HG03469 (cell line): ENCODE measurements at regions not wholly inside any gene's neighbourhood (a gene's known extent, or its start where the extent isn't known, plus 50 kb on each side); places are given as distances from the start of the nearest gene placed in this dataset.
"Not testable (repeated sequence)": the region's sequence is repeated elsewhere in the genome, so short reads cannot be mapped to it uniquely, and the experiment has no call there.

Experiments
- ATAC-seq: cut with Tn5 transposase; IDR thresholded peaks from one replicate; pipeline ENCODE4 v1.9.1; 2021; ENCODE audit warnings: mild to moderate bottlenecking, moderate library complexity, moderate number of reproducible peaks; ENCODE audit not compliant: unreplicated experiment

GRCh38 chr3:75434913-75435793 lies 229.0 kb upstream of the FRG2C start:
- peak; percentile 89 for ATAC-seq

GRCh38 chr3:75435794-75436400 lies 228.2 kb upstream of the FRG2C start:
- ATAC-seq = not testable (repeated sequence)

DNA sequence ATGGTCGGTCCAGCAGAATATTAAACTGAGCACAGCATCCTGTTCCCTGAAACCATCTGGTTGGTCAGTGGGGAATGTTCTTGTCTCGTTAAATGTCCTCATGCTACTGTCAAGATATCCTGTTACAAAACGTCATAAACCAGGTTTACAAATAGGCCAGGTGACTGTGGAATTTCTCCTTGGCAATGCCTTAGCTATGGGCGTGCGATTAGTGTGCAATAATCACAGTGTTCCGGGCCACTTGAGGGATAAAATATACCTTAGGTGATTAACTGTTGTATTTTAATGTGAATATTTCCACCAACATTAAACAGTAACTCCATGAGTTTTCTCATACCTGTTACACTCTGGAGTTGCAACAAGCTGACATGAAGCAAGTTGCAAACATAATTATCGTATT lies 223.1 kb upstream of the FRG2C start:
- ATAC-seq = not testable (repeated sequence)

DNA sequence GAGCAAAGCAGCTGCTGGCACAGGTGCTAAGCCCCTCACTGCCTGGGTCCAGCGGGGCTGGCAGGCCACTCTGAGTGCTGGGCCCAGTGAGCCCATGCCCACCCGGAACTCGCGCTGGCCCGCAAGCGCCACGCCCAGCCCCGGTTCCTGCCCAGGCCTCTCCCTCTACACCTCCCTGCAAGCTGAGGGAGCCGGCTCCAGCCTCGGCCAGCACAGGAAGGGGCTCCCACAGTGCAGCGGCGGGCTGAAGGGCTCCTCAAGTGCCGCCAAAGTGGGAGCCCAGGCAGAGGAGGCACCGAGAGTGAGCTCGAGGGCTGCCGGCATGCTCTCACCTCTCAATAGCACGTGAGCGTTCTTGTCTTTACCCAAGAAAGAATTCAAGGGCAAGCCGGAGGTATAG lies 219.5 kb upstream of the FRG2C start:
- ATAC-seq = not testable (repeated sequence)

DNA sequence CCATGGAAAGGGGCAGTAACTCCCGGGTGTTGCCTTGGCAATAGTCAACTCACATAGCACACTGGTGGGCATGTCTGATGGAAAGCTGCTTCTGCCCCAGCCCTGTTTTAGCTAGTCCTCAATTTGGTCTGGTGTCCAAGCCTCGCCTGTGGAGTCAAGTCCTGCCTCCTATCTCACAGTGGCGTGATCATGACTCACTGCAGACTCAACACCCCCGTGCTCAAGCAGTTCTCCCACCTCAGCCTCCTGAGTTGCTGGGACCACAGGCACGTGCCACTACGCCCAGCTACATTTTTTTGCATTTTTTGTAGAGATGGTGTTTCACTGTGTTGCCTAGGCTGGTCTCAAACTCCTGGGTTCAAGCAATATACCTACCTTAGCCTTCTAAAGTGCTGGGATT lies 218.9 kb upstream of the FRG2C start:
- not testable (repeated sequence) for ATAC-seq

- not testable (repeated sequence) for ATAC-seq
These were observed 217.2 kb upstream of the FRG2C start for GRCh38 chr3:75446948-75447347.

DNA sequence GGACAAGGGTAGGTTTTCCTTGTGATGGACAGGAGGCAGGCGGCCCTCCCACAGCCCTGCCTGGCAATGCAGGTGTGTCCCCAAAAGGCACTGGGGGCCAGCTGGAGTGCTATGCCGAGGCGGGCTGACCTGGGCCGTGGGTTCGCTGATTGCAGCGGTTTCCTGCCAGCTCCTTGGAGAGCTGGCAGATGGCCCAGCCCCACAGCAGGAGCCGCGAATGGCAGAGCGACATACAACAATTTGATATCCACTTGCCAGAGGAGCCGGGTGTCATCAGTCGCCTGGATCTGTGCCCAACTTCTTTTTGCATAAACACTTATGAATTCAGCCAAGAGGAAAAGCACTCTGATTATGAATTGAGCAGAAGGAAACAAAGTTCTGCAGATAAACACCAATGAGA lies 210.8 kb upstream of the FRG2C start:
- ATAC-seq = not testable (repeated sequence)

GRCh38 chr3:75453839-75454238 lies 210.3 kb upstream of the FRG2C start:
- not testable (repeated sequence) for ATAC-seq

DNA sequence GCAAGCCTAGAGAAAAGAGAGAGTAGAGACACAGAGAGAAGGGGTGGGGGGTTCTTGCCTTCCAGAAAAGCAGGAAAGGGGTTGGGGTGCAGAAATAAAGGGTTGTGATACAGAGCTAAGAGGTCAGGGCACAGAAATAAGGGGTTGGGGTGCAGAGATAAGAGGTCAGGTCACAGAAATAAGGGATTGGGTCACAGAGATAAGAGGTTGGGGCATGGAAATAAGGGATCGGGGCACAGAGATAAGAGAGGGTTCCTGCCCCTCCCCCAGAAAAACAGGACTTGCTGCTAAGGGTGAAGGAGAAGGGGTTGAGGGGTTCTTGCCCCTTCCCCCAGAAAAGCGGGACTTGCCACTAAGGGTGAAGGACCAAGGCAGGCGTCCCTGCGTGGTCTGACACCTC lies 189.6 kb upstream of the FRG2C start:
- ATAC-seq = not testable (repeated sequence)

GRCh38 chr3:75496600-75496999 lies 167.5 kb upstream of the FRG2C start:
- ATAC-seq = not testable (repeated sequence)

DNA sequence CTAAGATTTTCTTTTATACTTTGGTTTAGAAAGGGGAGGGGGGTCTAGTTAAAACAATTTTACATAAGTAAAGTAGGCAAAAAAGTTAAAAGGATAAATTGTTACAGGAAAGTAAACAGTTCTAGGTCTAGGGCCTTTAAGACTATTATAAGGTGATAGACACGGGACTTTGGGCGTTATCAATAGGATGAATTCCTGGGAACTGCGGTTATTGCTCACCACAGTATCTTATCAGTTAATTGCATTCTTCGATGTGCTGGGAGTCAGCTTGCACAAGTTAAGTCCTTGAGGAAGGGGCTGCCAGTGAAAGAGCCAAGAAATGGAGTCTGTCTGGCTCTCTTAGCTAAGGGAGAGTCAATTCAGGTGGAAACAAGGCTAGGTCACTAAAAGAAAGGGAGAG lies 163.8 kb upstream of the FRG2C start:
- ATAC-seq = not testable (repeated sequence)

GRCh38 chr3:75502171-75502570 lies 162.0 kb upstream of the FRG2C start:
- ATAC-seq = not testable (repeated sequence)

DNA sequence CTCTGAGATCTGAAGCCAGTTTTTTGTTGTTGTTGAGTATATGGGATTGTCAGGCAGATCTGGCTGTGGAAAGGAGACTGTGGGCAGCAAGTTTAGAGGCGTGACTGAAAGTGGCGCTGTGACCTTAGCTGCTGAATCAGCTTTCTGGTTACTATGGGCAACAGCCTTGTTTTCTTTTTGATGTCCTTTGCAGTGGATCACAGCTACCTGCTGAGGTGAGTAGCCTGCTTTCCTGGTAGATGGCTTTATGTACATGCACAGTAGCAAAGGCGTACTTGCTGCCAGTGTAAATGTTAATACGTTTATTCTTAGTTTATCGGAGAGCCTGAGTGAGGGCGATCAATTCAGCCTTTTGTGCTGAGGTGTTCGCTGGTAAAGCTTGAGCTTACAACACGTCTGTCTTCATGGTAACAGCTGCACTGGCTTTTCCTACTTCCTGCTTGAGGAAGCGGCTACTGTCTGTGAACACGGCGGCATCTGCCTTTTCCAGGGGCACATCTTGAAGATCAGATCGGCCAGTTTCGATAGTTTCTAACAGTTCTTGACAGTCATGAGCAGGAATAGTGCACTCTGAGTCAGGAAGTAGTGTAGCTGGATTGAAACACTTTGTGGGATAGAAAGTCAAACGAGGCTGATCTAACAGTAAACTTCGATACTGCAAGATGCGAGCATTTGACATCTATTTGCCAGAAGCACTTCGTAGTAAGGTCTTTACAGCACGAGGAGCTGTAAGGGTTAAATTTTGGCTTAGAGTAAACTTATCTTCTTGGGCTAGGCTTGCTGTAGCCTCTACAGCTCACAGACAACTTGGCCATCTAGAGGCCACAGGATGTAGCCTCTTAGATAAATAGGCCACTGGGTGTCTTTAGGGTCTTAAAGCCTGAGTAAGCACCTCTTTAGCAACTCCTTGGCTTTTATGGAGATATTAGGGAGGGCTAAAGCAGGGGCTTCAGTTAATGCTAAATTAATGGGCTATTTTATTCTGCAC lies 161.1 kb upstream of the FRG2C start:
- not testable (repeated sequence) for ATAC-seq

- ATAC-seq = no peak
These were observed 157.5 kb upstream of the FRG2C start for GRCh38 chr3:75506603-75507002.

DNA sequence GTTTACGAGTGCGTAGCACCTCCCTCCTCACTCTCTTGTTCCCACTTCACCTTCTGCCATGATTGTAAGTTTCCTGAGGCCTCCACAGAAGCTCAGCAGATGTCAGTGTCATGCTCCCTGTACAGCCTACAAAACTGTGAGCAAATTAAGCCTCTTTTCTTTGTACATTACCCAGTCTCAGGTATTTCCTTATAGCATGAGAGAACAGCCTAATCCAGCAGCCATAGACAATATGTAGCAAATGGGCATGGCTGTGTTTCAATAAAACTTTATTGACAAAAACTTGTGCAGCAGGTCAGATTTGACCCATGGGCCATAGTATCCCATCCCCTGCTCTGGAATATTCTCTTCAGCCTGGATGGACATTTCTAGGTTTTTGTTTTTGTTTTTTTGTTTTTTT lies 156.2 kb upstream of the FRG2C start:
- ATAC-seq = not testable (repeated sequence)

DNA sequence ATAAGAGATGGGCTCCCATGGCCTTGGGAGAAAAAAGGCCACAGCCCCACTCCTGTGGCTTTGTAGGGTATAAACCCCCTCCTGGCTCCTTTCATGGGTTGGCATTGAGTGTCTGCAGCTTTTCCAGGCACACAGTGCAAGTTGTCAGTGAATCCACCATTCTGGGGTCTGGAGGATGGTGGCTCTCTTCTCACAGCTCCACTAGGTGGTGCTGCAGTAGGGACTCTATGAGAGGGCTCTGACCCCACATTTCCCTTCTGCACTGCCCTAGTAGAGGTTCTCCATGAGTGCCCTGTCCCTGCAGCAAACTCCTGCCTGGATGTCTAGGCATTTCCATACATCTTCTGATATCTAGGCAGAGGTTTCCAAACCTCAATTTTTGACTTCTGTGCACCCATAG lies 136.5 kb upstream of the FRG2C start:
- ATAC-seq = not testable (repeated sequence)

- not testable (repeated sequence) for ATAC-seq
These were observed 112.0 kb upstream of the FRG2C start for GRCh38 chr3:75552095-75552494.

DNA sequence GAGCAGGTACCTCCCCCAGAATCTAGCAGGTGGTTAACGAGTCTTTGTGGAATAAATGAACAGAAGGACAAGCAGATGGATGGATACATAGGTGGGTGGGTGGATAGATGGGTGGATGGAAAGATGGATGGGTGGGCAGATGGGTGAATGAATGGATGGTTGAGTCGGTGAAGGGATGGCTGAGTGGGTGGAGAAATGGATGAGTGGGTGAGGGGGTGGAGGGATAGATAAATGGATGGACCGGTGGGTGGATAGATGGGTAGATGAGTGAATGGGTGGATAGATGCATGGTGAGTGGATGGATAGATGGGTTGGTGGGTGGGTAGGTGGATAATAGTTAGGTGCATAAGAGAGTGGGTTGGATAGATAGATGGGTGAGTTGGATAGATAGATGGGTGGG lies 99.7 kb upstream of the FRG2C start:
- not testable (repeated sequence) for ATAC-seq

GRCh38 chr3:75572303-75572702 lies 91.8 kb upstream of the FRG2C start:
- not testable (repeated sequence) for ATAC-seq

DNA sequence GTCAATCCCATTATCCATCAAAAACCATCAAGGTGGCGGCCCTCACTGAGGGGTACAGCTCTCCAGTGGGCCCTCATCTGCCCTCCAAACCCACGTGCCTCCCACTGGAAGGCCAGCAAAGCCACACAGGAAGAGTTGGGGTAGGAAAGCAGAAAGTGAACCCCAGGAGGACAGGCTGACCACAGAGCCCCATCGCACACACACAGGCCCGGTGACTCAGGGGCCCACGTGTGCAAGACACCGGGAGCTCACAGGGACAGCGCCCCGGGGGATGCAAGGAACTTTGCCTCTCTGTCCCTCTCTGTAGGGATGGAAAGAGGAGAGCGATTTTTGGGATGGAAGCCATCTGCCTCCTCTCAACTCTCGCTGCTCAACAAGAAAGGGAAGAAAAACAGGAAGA lies 85.0 kb upstream of the FRG2C start:
- ATAC-seq = not testable (repeated sequence)

DNA sequence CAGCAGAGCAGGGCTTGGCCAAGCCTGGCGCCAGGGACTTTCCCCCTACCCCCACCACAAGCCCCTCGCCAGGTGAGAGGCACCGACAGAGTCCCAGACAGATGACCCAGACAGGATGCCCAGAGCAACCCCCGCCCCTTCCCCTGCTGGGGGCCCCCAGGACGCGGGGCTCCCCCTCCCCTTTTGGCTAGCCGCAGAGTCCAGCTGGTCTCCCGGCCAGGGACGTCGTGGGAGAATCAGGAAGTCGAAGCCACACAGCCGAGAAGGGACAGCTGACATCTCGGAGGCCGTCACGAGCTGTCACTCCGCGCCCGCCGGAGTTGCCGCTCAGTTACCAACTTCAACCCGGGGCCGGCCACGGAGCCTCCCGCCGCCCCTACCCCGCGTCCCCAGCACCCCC lies 84.6 kb upstream of the FRG2C start:
- not testable (repeated sequence) for ATAC-seq
